DMS114 treated with DMSO at 0.1 percent for 48 hours (cell line): ENCODE measurements at regions not wholly inside any gene's neighbourhood (a gene's known extent, or its start where the extent isn't known, plus 50 kb on each side); places are given as distances from the start of the nearest gene placed in this dataset.
"Not testable (repeated sequence)": the region's sequence is repeated elsewhere in the genome, so short reads cannot be mapped to it uniquely, and the experiment has no call there.

Source experiments
- DNase-seq: peaks from one replicate; lab custom pipeline; 2025; ENCODE audit not compliant: unreplicated experiment; lab: John Stamatoyannopoulos, UW

DNA sequence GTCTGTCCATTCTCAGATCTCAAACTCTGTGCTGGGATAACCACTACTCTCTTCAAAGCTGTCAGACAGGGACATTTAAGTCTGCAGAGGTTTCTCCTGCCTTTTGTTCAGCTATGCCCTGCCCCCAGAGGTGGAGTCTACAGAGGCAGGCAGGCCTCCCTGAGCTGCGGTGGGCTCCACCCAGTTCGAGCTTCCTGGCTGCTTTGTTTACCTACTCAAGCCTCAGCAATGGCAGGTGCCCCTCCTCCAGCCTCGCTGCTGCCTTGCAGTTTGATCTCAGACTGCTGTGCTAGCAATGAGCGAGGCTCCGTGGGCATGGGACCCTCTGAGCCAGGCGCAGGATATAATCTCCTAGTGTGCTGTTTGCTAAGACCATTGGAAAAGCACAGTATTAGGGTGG is 53.1 kb upstream of the HUNK start:
- DNase-seq = not testable (repeated sequence)

DNA sequence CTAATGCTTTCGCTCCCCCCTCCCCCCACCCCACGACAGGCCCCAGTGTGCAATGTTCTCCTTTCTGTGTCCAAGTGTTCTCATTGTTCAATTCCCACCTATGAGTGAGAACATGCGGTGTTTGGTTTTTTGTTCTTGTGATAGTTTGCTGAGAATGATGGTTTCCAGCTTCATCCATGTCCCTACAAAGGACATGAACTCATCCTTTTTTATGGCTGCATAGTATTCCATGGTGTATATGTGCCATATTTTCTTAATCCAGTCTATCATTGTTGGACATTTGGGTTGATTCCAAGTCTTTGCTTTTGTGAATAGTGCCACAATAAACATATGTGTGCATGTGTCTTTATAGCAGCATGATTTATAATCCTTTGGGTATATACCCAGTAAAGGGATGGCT is 58.5 kb upstream of the HUNK start:
- not testable (repeated sequence) for DNase-seq

DNA sequence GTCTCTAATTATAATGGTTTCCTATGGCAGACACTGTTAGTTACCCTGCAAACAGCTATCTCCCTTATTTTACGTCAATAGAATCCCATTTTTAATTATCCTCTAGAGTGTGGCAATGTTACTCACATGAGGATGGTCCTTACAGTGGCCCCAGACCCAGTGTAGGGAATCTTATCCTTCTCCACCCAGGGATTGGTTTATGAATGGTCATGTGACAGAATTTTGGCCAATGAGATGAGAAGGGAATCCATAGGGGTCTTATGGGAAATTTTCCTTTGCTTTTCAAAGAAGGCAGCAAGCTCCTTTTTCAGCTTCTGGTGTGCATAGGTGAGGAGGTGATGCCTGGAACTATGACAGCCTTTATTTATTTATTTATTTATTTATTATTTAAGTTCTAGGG is 59.0 kb upstream of the HUNK start:
- DNase-seq = no peak

DNA sequence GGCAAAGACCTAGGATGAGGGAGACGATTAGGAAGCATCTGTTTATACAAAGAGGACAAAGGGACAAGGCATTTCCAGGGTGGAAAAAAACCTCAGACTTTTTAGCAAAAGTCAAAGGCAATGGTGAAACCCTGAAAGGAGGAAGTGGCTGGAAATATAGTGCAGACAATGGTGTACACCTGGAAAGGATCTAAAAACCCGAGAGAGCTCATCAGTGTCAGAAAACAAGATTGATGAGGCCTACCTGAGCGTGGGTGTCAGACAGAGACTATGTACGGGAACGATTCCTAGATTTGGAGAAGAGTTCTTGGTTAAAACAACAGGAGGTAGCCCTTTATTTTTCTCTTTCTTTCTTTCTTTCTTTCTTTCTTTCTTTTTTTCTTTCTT is 68.8 kb upstream of the HUNK start:
- DNase-seq = no peak

DNA sequence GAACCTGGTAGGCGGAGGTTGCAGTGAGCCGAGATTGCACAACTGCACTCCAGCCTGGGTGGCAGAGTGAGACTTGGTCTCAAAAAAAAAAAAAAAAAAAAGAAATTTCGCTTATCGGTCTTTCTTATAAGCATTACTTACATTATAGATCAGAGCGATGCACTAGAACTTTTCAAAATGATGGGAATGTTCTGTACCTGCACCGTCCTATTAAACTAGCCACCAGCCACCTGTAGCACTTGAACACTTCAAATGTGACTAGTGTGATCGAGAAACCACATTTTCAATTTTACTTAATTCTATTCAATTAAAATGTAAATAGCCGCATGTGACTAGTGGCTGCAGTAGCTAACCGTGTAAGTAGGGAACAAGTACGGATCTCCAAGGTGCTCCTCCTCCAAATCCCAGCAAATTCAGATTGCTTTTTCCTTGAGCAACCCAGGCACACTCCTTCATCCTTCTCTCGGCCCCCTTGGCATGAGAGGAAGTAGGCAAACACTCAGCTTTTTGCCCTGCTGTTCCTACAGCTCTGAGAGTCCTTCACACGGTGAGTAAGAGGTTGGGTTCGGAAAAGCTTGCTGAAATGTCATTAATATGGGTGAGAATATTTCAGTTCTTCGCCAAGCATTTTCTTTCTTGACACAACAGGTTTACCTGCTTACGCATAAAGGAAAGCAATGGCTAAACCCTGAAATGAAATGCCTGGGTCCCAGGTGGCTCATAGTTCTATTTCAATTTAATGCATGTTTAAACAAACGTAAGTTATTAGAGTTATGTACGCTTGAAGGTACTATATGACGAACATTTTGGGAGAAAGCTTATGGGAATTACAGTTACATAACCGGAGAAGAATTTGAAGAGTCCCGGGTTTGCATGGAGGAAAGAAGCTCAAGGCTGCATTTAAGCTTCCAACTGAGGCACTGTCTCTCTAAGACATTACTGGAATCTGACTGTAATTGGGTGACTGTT is 69.5 kb upstream of the HUNK start:
- DNase-seq = no peak

DNA sequence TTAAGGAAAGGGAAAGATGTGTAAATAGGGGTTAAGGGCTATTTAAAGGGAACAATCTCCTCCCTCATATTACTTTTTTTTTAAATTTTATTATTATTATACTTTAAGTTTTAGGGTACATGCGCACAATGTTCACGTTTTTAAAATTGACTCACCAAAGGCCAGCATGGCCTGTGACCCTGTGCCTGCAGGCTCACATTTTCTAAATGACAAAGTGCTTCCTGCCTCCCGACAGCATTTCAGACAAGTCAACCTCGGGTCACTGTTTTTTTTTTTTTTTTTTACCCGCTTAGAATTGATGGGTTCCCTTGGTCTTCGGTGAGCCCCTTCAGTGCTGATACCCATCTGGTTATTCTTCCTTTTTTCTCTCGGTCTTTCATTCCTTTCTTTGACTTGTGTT is 70.4 kb upstream of the SCAF4 start:
- DNase-seq = no peak

DNA sequence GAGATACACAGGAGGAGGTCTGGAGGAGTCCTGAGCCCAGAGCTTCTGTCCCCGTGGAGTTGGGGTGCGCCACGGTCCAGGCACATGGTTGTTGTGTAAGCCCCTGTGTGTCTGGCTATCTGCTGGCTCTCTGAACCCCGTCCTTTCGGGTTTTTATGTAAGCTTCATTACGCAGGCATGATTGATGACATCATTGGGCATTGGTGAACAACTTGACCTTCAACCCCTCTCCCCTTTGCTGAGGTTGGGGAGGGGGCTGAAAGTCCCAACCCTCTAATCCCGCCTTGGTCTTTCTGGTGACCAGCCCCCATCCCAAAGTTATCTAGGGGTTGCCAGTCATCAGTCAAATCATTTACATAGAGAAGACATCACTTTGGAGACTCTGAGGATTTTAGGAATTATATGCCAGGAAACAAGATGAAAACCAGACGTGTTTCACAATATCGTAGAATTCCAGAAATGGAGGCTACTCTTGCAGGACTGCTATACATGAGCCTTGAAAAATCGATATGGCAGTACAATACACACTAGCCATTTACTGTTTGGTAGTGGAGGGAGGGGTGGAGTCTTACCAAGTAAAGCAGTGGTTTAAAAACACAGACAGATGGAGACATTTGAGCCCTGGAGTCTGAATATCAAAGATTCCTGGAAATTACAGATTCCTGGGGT is 69.8 kb upstream of the SCAF4 start:
- DNase-seq = no peak

DNA sequence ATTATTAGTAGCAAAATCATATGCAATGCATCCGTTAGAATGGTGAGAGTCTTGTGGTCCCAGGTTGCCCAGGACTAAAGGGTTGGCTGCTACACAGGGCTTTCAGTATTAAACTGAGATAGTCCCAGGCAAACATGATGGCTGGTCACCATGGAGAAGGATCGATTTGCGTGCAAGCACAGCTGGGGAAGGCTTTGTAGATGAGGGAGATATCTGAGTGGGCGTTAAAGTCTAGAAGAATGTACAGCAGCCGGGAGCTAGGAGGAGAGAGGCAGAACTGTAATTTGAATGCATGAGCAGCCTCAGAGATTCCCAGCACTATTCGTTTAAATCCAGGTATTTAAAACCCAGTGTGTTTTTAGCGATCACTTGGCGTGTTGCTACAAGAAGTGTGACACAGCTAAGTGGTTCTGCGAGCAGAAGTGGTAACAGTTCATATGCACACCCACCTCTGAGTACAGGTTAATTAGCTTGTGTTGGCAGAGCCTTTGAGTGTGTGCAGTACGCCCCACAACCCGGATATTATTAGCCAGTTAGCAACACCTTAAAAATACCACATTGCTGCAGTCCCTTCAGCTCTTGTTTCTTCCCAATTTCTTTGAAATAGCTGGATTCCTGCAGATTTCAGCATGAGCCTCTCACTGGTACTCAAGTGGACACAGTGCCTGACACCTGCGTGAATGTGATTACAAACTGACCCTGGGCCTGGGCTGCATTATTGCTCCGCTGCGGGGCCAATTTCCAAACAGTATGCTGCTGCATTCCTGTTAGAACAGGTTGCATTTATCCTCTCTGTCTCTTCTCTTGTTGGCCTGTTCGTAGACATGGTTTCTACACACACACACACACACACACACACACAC is 67.2 kb upstream of the SCAF4 start:
- DNase-seq = no peak

DNA sequence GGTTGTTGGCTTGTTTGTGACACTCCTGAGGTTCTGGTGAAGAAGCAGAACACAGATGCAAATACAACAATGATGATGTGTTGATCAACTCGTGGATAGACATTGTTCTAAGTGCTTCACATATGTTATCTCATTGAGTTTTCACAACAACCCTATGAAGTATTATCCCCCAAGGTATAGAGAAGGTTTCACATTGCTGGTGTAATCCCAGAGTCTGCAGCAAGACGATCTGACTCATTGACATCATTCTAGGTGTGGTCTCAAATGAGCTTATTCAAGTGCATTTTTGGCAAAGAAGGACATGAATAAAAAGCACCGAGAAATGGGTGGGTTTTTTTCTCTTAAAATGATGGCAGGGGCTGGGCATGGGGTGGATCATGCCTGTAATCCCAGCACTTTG is 64.1 kb upstream of the SCAF4 start:
- DNase-seq = no peak

DNA sequence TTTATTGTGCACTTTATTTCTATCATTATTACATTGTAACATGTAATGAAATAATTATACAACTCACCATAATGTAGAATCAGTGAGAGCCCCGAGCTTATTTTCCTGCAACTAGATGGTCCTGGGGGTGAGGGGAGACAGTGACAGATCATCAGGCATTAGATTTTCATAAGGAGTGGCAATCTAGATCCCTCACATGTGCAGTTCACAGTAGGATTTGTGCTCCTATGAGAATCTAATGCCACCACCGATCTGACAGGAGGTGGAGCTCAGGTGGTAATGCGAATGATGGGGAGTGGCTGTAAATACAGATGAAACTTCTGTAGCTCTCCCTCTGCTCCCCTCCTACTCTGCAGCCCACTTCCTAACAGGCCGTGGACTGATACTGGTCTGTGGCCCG is 58.5 kb upstream of the SCAF4 start:
- DNase-seq = not testable (repeated sequence)

DNA sequence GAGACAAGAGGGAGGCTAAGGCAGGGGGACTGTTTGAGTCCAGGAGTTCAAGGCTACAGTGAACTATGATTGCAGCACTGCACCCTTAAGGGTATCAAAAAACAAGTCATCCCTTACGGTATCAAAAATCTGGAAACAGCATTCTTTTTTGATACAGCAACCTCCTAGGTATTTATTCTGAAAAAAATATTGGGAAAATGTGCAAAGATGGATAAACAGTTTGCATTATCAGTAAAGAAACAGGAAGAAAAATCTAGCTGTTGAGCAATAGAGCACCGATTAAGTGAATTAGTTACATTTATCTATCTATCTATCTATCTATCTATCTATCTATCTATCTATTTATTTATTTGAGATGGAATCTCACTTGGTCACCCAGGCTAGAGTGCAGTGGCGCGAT is 56.7 kb upstream of the SCAF4 start:
- DNase-seq = no peak

DNA sequence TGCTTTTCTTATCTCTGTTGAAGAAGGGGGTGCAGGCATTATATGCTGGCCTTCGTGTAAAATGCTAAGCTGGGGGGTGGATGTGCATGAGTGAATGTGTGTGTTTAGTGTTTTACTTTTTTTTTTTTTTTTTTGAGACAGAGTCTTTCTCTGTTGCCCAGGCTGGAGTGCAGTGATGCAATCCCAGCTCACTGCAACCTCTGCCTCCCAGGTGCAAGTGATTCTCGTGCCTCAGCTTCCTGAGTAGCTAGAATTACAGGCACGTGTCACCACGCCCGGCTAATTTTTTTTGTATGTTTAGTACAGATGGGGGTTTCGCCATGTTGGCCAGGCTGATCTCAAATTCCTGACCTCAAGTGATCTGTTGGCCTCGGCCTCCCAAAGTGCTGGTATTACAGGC is 55.8 kb upstream of the SCAF4 start:
- DNase-seq = not testable (repeated sequence)

DNA sequence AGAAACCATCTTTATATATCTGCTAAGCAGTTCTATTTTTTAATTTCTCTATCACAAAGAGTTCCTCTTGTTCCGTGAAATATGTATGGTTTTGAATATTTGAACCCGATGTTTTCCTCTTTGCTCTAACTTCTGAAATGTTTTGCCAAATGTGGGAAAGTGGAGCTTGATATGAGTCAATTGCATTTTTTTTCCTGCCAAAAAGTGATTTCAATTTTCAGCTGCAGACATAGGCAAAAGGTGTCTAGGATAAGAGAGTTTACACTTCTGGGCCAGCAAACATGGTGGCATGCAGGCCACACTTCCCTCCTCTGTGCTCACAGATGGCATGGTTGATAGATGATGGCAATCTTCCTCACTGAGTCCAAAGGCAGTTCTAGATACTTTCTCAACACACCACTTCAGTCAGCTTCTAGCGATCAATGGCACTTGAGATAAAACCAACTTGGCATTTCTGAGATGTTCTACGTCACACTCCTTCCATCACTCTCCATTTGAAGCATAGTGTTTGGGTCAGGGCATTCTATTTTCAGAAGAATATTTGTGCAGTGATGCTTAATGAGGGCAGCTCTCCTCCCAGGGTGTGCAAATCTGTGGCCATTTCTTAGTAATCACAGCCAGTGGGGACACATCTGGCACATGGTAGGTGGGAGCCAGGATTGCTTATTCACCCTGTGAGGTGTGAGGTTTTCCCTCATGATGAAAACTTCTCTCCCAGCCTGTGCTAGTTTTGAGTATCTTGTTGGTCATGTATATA is 54.4 kb upstream of the SCAF4 start:
- no peak for DNase-seq

DNA sequence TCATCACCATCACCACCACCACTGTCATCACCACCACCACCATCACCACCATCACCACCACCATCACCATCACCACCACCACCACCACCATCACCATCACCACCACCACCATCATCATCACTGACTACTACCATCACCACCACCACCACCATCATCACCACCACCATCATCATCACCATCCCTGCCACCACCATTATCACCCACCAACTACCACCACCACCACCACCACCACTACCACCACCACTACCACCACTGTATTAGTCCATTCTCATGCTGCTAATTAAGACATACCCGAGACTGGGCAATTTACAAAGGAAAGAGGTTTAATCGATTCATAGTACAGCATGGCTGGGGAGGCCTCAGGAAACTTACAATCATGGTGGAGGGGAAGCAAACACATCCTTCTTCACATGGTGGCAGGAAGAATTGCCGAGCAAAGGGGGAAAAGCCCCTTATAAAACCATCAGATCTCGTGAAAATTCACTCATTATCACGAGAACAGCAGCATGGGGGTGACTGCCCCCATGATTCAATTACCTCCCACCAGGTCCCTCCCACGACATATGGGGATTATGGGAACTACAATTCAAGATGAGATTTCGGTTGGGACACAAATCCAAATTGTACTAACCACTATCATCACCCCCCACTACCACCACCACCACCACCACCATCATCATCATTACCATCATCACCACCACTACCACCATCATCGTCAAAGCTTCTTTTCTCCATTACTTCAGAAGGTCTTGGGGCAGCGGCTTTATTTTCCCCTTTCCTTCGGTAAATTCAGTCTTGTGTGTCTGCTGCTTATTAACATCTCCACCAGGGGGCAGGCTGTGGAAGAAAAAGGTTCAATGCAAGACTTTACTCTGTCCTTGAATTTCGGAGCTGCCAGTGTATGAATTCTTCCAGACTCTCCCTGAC is 53.6 kb upstream of the SCAF4 start:
- DNase-seq = peak; percentile 28

DNA sequence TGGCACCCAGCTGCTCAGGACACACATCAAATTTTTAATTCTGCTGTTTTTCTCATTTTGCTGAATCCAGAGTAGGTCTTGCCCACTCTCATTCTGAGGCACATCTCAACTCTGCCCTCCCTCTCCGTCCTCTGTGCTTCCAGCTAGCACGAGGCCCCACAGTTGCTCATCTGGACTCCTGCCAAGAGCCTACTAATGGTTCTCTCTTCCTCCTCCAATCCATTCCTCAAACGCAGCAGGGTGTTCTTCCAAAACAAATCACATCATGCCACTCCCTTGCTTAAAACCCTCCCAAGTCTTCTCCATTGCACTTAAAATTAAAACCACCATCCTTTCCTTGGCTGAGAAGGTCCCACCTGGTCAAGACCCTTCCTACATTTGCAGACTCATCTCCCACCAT is 49.8 kb upstream of the SCAF4 start:
- DNase-seq = no peak
